Inferior parietal cortex (tissue), 1 donor: ENCODE measurements at regions not wholly inside any gene's neighbourhood (a gene's known extent, or its start where the extent isn't known, plus 50 kb on each side); places are given as distances from the start of the nearest gene placed in this dataset.
"Not testable (repeated sequence)": the region's sequence is repeated elsewhere in the genome, so short reads cannot be mapped to it uniquely, and the experiment has no call there.

Experiments used
- DNase-seq: peaks from one replicate; pipeline ENCODE4 v3.0.0-alpha.2; 2016; ENCODE audit errors: extremely low spot score

DNA sequence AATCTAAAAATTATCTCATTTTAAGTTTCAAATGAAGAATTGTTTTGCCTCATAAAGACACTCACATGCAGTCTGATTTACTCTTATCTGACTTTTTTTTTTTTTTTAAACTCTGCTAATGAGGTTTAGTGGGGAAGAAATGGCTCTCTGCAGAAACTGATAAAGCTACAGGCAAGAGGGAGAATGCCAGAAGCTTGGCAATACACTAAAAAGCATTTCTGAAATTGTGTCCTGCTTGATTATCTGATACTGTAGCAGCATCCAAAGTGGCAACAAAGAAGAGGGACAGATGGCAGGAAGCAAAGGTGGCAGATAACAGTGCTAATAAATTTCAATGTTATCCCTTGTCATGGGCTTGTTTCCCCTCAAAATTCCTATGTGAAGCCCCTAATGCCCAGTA lies 1744.9 kb downstream of the NCAM2 start:
- DNase-seq, result no peak

DNA sequence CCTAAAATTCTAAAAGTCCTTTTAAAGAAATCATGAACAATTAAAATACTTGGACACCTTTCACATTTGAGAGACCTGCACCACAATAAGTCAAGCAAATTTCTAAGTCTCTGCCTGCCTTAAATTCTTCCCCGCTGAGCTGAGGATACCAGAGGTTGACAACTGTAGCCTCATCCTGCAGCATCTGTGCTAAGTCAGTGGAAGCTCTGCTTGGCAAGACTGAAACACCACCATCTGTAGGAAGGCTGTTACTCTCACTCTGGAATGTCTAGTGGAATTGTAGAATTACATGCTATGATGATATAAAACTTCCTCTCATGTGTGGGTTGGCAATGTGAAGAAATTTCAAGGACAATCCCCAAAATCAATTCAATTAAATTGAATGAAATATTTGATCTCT lies 1756.5 kb downstream of the NCAM2 start:
- DNase-seq, result no peak

DNA sequence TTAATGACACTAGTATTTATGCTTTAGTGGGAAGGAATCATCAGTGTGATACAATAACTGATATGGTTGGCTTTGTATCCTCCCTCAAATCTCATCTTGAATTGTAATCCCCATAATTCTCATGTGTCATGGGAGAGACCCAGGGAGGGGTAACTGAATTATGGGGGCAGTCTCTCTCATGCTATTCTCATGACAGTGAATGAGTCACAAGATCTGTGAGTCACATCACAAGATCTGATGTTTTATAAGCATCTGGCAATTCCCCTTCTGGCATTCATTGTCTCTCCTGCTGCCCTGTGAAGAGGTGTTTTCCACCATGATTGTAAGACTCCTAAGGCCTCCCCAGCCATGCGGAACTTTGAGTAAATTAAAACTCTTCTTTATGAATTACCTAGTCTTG lies 1760.3 kb downstream of the NCAM2 start:
- DNase-seq, result no peak

DNA sequence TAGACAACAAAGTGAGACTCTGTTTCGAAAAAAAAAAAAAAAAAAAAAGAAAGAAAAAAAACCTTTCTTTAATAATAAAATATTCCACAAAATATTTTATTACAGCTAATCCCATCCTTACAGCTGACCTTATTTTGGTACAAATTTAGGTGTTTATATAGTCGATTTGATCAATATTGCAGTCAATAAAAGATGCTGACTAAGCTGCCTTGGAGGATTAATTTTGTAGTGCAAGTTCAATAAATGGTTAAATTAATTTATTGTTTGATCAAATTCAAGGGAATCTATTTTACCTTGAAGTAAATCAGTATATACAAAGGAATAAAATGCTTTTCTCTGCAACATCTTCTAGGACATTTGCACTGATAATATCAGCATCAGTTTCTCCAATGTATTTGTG lies 1764.3 kb downstream of the NCAM2 start:
- no peak for DNase-seq

DNA sequence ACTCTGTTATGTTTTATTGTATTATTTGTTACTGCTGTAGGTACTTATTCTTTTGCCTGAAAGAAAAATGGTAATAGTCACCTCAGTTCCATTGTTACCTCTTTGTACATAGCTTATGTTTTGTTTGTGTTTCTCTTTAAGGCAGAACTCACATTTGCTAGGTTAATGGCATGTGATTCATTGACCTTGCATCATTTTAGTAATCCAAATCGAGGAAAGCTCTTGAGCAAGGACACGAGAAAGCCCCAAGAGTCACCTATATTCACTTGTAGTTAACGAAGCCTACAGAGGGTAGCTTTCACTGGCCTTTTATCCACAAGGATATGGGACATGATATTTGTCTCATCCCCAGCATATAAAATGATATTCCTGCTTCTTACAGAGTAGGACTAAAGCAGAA lies 1765.2 kb downstream of the NCAM2 start:
- DNase-seq, result no peak

DNA sequence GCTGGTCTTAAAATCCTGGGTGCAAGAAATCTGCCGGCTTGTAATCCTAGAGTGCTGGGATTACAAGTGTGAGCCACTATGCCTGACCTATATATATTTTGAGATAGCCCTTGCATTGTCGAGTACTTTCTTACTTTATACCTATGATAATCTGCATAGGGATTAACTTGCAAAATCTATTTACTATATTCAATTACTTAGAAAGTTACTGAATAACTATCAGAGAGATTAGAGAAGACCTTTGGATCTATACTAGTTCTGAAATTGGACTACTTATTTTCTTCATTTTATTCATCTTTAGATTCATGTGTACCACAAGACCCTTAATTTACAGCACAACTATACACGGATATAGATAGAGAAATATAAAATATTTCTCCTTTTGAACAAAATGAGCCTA lies 1766.0 kb downstream of the NCAM2 start:
- no peak for DNase-seq

DNA sequence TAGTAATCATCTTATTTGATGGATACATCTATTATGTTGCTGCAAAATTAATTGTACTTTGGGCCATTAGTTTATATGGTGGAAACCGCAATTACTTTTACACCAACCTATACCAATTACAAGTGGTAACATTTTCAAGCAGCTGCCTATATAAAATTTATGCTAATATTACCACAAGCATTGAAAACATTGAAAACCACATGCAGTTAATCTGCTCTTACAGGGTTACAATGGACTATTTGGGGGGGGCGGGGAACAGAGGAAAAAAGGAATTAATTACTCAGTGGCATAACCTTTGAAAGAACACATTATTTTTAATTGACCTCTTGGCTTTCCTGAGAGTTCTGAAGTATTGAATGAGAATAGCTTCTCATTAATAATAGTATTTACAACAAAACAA lies 1793.2 kb downstream of the NCAM2 start:
- DNase-seq, result no peak

DNA sequence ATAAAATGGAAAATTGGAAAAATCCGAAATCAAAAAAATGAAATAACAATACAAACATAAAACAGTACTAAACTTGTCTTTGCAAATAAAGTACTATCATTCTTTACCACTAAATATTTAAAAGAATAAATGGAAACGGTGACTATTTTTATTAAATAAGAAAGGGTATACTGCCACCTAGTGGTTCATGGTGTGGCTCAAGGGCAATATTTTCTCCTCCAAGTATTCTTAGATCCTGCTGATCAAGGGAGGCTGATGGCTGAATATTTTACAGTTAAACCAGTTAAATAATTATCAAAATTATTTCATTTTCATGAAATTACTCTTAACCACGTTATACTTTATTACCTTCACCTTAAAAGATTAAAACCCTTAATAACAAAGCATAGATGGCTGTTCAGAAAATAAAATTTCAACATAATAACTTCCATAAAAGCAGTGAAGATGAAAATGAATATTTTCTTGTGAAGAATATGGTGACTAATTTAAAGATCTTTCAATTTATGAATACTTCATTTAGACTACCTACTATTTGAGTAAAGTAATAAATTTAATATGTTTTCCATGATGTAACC lies 1793.9 kb downstream of the NCAM2 start:
- peak; percentile 82 for DNase-seq

DNA sequence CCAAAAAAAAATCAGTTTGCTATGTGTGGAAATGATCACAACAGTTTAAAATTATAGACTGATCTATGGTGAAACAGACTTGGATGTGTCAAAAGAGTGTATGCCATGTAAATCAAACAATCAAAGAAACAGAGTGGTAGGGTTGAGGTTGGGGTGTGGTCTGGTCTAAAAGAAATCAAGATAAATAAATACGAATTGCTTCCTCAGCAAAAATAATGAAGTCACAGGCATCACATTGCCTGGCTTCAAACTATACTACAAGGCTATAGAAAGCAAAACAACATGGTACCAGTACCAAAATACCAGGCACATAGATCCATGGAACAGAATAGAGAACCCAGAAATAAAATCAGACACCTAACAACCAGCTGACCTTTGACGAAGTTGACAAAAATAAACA lies 1796.9 kb downstream of the NCAM2 start:
- DNase-seq, result no peak

DNA sequence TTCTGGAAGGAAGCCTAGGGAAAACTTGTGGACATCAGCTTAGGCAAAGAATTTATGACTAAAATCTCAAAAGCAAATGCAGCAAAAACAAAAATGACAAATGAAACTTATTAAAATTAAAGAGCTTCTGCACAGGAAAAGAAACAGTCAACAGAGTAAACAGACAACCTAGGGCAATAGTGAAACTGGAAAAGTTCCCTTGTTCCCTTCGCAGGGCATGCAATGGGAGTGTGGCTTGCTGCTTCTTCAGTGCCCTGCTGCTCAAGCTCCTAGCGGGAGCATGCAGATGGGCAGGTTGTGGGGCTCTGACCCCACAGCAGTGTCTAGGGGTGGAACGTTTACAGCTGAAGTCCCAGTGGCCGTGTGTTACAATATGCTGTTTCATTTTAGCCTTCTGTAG lies 1797.4 kb downstream of the NCAM2 start:
- DNase-seq, result no peak

DNA sequence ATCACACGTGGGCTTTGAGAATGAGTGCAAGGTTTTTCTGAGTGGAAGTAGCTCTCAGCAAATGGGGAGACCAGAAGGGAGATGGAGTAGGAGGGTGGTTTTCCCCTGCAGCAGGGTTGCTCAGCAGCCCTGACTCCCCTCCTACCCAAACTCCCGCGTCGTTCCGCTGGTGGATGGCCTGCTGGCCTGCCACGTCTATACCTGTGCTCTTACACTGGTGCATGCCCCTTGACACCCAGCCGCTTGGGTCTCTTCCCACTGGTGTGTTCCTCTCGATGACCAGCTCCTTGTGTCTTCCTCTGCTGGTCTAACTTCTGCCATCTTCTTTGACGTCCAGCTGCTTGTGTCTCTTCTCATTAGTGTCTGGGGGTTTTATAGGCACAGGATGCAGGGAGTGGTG lies 1797.9 kb downstream of the NCAM2 start:
- DNase-seq, result no peak

DNA sequence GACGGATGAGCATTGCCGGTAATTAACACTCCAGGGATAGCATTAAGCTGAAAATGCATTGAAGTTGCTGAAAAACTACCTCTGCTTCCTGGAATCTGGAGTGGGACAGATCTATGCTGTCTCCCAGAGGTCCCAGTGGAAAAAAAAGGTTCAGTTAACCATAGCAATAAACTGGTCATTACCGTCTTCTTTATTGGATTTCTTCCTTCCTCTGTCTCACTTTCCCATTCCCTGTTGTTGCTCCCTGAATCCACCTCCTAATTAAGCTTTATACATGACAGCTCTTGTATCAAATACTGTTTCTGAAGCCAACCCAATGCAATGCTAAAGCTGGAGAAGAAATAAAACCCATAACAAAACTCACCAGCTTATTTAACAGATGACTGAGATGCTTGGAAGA lies 1805.9 kb downstream of the NCAM2 start:
- DNase-seq, result no peak

DNA sequence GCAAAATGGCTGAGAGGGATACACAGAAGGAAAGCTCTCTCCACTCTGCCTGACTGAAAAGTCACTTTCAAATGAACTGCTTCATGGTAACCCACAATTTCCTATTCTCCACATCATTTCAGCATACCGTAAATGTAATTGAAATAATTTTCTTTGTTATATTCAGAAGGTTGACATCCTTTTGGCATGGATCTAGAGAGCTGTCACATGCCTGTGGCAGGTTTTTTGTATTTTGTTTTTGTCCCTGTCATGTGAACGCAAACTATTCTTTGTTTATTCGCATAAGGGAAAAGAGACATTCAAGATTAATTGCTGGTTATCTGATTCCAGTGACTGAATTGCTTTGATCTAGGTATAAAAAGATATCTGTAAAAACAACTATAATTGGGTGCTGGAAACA lies 1808.1 kb downstream of the NCAM2 start:
- no peak for DNase-seq

DNA sequence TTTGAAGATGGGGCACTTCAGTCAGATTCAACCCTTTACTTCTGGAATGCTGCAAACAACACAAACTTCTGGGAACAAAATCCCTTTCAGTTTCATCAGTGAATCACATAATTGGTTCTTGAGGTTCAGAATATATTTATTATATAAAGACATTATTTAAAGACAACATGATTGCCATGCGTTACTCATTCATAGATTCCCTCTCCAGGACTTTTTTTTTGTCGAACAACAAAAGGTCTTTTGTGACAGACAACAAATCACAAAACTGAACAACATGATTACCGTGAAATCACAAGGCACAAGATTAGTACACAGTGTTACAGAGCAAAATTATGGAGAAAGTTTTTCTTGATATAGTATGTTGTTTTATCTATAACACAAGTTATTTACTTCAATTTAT lies 1815.0 kb downstream of the NCAM2 start:
- no peak for DNase-seq

DNA sequence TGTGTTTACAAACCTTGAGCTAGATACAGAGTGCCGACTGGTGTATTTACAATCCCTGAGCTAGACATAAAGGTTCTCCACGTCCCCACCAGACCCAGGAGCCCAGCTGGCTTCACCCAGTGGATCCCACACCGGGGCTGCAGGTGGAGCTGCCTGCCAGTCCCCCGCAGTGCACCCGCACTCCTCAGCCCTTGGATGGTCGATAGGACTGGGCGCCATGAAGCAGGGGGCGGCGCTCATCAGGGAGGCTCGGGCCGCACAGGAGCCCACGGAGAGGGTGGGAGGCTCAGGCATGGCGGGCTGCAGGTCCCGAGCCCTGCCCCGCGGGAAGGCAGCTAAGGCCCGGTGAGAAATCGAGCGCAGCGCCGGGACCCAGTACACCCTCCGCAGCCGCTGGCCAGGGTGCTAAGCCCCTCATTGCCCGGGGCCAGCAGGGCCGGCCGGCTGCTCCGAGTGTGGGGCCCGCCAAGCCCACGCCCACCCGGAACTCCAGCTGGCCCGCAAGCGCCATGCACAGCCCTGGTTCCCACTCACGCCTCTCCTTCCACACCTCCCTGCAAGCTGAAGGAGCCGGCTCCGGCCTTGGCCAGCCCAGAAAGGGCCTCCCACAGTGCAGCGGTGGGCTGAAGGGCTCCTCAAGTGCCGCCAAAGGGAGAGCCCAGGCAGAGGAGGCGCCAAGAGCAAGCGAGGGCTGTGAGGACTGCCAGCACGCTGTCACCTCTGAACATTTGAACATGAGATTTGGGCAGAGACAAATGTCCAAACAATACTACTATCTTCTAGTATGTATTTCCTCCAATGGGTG lies 1820.7 kb downstream of the NCAM2 start:
- DNase-seq, result not testable (repeated sequence)

DNA sequence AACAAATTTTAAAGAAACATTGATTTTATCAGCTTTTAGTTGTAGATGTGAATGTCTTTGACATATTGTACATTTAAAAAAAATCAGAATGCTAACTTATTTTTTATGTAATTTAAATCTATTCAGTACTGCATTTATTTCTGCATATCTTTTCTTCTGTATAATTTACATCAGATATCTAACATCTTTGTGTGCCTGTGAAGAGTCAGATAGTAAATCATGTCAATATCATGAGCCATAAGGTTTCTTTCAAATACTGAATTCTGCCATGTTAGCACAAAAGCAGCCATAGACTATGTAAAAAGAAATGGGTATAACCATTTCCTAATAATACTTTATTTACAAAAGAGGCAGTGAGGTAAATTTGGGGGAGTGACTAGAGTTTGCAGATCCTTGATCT lies 1829.2 kb downstream of the NCAM2 start:
- DNase-seq, result no peak

DNA sequence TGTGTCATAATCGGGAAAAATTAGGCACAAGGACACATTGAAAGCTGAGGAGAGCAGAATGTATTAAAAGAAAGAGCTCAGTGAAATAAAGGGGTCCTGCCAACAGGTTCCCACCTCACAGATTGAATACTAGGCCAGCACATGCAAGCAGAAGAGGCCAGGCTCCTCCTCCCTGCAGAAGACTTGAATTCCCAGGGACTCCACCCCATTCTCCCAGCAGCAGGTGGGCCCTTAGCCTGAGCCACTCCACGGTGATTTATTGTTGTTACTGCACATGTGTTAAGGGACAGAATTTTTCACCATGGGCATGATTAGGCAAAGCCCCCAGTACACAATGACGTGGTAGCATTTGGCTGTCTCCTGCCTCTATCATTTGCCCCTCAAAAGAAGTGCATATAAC lies 1844.7 kb downstream of the NCAM2 start:
- DNase-seq, result no peak

DNA sequence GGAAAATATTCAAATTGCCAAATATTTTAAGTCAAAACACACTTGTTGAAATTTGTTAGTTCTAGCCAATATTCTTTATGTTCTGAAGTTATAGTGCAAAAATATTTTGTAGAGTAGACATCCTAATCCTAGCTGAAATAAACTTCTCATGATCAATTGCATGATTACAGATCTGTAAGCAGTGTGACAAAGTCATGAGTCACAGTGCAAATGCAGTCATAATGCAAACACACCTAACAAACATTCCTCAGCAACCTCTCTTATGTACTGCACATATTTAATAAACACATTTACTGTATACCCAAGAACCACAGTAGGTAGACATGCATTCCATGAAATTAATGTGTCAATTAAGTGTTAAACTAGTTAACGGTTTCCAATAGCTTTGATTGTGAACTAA lies 1857.4 kb downstream of the NCAM2 start:
- no peak for DNase-seq

DNA sequence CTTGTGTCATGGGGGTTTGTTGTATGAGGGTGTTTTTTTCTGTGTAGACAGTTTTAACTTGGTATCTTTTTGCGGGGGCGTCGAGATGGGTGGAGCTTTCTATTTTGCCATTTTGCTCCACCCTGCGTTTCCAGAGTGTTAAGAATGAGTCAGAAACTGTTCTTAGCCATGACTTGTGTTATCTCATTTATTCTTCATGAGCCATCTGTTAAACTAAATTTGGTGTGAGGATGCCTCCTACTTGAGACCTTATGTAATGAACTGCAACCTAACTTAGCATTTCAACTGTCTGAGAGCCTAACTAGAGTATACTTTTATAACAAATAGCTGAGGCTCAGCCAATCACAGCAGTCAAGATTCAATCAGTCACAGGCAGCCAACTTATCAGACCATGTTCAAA lies 1873.5 kb downstream of the NCAM2 start:
- peak; percentile 50 for DNase-seq

DNA sequence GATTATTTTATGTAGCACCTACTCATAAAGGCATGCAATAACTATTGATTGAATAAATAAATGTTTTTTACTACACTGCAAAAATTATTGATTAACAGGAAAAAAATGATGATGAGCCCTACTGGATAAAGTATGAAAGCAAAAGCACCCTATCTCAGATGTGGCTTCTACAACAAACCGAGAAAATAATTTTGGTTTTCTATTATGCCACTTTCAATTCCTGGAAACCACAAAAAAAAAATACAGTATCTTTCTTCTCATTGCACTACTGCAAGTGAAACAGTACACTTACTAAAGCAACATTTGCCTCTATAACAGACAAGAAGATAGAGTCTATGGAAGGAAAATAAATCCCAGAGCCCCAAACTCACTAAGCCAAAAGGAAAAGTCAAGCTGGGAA lies 1882.4 kb downstream of the NCAM2 start:
- no peak for DNase-seq

DNA sequence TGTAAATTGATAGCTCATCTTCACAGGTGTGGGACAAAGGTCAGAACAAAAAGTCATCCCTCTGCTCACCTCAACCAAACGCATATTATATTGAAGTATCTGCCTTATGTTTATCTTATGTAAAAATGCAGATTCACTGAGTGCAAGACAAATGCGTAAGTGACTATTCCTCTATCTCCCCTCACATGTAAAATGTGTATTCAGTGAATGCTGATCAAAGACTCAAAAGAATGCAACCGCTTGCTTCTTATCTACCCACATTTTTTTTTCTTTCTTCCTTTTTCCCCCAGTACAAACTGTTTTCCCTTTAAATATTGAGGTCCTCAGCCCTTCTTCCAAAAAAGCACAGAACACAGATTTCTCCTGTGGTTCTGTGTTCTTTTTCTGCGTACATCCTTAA lies 1882.9 kb downstream of the NCAM2 start:
- DNase-seq, result no peak

DNA sequence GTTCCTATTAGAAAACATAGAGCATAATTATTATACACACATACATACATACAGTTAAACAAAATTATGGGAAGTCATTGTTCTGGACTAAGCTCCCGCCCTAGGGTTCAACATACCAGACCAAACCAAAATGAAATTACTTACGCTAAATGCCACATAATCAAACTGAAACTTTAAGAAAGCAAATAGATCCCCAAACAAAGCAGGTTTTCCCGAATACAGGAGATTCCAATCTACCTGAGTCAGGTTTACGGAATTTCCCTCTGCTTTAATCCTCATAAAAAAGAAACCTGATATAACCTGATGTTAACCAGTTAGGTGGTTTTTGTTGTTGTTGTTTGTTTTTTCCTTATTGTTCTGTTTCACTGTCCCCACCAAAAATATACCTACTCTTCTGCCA lies 1886.9 kb downstream of the NCAM2 start:
- no peak for DNase-seq

DNA sequence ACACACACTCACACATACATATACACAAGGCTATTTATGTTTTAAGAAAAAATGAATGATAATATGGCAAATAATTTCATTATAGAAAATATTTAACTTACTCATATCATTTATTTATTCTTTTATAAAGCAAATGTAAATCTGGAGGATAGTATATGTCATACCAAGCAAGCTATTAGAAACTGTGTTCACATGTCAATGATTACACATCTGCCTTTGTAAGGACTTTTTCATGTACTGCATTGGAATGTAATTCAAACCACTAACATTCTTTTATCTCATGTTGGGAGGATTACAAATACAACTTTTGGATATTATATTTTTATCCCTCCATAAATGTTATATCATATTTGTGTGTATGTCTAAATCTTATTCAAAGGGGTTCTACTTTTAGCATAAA lies 1887.4 kb downstream of the NCAM2 start:
- DNase-seq, result no peak

DNA sequence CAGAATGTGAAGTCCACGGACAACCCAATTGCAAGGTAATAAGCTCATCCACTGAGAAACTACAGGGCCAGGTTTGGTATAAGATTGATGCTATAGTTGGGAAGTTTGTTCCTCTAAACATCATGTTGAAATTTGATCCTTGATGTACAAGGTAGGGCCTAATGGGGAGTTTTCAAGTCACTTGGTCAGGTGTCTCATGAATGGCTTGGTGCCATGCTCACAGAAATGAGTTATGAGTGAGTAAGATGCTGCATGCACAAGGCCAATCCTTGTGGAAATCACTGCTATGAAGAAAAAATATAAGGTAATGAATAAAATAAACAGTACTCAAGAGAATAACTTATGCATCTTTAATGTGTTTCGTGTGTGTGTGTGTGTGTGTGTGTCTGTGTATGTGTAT lies 1891.2 kb downstream of the NCAM2 start:
- no peak for DNase-seq
